ENCODE measurements at regions not wholly inside any gene's neighbourhood (a gene's known extent, or its start where the extent isn't known, plus 50 kb on each side); places are given as distances from the start of the nearest gene placed in this dataset.

DNA sequence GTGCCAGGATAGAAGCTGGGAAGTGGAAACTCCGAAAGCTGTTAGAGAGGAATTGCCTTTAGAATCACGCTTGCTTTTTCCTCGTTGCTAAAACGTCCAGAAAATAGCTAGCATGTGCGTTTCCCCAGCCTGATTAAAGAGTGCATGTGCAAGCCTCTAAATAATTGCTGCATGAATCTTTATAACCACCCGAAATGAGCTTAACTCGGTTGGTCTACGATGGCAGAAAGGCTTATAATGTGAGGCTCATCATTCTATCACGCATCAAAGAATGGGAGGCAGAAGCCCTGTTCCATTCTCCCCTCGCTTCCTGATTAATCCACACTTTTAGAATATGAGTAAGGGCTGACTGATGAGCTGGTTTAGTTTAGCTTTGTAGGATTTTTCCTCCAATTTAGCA lies 394.6 kb upstream of the WWC1 start:
- no peaks in the 10 kb centered on the region for H3K36me3 Mint-ChIP-seq
- no peaks in the 10 kb centered on the region for H3K4me1 Mint-ChIP-seq (ENCODE audit: low read depth)
- no peak overlapping the region for H3K27ac Mint-ChIP-seq
- no peaks in the 10 kb centered on the region for H3K9me3 Mint-ChIP-seq (ENCODE audit: low read depth)
- peaks cover 1% of the 10 kb centered on the region for H3K27me3 Mint-ChIP-seq
- no peak overlapping the region for H3K4me3 Mint-ChIP-seq

DNA sequence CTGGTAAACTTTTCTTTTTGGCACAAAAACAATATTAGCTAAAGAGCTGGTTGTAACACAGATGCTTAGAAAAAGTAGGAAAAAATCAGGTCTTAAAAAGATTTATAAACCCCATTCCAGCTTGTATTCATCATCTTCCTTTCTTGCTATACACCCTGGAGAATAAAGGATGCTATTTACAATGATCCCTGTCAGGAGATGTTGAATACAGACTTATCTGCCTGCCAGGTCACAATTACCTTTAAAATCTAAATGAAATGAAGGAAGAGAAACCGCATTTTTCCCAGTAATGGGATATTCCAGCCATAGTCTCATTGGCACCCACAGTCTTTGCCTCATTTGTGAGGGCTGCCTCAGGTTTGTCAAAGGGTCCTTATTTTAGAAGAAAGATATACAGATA lies 394.1 kb upstream of the WWC1 start:
- Mint-ChIP-seq H3K27ac (no peak overlapping the region), H3K9me3 (ENCODE audit: low read depth) (no peaks in the 10 kb centered on the region), H3K27me3 (peaks cover 1% of the 10 kb centered on the region), H3K36me3 (no peaks in the 10 kb centered on the region), H3K4me3 (no peak overlapping the region), H3K4me1 (ENCODE audit: low read depth) (no peaks in the 10 kb centered on the region)

DNA sequence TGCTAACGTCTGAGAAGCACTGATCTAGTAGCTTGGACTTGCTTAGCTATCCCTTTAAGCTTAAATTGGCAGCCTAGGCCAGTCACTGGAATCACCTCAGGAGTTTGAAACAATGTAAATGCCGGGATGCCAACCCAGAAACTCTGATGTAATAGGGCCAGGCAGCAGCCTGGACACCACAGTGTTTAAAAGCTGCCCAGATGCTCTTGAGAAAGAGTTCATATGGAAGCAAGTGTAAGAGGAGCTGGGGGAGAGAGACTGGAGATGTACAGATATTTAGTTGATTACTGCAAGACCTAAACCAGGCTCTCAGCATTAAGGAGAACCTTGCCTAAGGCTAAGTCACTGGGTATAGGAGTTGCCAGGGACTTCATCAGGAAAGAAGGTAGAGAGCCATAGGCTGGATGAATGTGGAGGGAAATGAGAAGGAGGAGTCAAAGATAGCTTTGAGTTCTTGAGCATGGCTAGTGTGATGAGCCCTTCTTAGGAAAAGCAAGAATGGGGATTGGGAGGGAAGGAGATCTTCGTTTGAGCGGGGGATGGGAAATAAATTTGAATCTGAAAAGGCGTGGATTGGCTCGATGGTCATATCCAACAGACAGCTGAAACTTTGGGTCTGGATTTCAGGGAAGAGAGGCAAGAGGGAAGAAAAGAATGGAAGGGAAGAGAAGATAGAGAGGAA lies 392.9 kb upstream of the WWC1 start:
- Mint-ChIP-seq H3K9me3 (ENCODE audit: low read depth) (no peaks in the 10 kb centered on the region), H3K27ac (no peak overlapping the region), H3K4me3 (no peak overlapping the region), H3K27me3 (peaks cover 1% of the 10 kb centered on the region), H3K36me3 (no peaks in the 10 kb centered on the region), H3K4me1 (ENCODE audit: low read depth) (no peaks in the 10 kb centered on the region)

DNA sequence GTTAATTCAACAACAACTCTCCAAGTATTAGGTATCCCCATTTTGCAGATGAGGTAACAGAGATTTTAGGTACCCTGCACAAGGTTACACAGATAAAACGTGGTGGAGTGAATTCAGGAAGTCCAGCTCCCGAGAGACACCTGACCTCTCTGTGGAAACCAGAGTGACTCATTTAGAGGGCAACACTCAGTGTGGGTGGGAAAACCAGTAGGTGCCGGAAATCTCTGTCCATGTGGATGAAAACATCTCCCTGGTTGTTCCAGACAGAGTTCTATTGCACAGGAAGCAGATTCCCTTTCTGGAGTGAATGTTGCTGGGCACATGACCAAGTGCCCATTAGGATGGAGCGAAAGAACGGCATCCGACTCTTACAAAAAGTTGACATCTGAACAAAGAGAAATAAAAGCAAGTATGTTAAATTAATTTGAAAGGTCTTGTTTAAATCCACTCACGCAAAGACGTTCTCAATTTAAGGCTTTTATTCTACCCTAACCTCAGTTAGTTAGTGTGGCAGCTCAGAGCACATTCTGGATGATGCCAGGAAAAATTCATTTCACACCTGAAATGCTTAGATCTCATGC lies 391.9 kb upstream of the WWC1 start:
- Mint-ChIP-seq H3K27me3 (peaks cover 1% of the 10 kb centered on the region), H3K4me3 (no peak overlapping the region), H3K9me3 (ENCODE audit: low read depth) (no peaks in the 10 kb centered on the region), H3K27ac (no peak overlapping the region), H3K36me3 (no peaks in the 10 kb centered on the region), H3K4me1 (ENCODE audit: low read depth) (no peaks in the 10 kb centered on the region)

DNA sequence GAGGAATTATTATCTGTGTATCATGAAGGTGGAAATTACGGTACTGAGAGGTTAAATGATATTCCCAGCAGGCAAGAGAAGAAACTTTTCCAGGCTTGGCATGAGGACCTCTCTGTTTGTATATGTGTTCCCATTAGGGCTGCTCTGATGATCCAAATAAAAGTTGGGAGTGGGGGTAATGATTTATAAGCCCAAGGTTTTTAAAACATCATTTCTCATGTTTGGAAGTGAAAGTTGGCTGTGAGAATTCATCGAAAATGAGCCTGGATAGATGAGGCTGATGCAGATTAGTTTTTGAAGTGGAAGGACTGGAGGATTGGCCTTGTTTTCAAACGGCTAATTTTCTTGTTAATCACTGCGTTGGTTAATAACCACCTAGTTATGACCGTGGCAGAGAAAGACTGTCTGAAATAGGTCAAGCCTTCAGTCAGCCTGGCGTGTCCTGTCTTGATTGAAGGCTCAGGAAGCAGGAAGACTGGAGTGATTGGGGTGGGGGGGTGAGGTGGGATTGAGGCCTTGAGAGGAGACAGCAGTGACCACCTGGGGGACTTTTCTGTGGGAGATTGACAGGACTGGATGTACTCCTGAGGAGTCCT lies 391.0 kb upstream of the WWC1 start:
- no peaks in the 10 kb centered on the region for H3K36me3 Mint-ChIP-seq
- H3K4me1 Mint-ChIP-seq (ENCODE audit: low read depth): no peaks in the 10 kb centered on the region
- no peak overlapping the region for H3K27ac Mint-ChIP-seq
- no peak overlapping the region for H3K4me3 Mint-ChIP-seq
- no peaks in the 10 kb centered on the region for H3K27me3 Mint-ChIP-seq
- H3K9me3 Mint-ChIP-seq (ENCODE audit: low read depth): no peaks in the 10 kb centered on the region

DNA sequence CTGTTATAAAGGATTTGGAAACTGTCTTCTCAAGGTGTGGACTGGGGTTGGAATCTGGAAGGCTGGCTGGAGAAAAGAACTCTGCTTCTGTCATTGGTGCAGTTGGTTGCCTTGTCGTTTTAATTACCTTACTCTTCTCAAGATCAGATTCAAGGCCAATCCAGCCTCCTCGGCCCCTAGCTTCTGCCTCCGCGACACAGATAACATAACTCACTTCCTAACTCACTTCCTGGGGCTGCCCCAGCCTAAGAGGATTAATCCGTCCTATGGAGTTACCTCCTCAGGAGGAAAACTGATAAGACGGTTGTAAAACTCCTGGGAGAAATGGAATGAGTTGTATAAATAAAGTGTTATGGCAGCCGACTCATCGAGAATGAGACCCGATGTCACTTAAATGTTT lies 389.1 kb upstream of the WWC1 start:
- Mint-ChIP-seq H3K9me3 (ENCODE audit: low read depth) (no peaks in the 10 kb centered on the region), H3K4me3 (no peak overlapping the region), H3K27ac (no peak overlapping the region), H3K36me3 (no peaks in the 10 kb centered on the region), H3K4me1 (ENCODE audit: low read depth) (no peaks in the 10 kb centered on the region), H3K27me3 (no peaks in the 10 kb centered on the region)

DNA sequence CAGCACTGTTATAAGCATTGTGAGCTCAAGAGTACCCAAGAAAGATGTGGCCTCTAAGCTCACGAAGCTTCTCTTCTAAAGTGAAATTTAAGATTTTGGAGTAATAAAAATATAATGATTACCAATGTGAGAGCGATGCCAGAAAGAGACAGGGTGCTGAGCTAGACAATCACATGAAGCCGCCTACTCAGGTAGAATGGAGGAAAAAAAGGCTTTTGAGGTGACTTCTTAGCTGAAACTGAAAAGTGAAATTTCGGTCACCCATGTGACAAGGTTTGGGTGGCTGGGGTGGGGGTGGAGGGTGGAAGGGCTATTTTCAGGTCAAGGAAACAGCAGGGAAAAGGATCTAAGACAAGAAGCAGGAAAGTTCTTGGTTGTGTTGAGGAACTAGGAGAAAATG lies 388.2 kb upstream of the WWC1 start:
- H3K27ac Mint-ChIP-seq: no peak overlapping the region
- H3K9me3 Mint-ChIP-seq (ENCODE audit: low read depth): no peaks in the 10 kb centered on the region
- H3K4me3 Mint-ChIP-seq: no peak overlapping the region
- no peaks in the 10 kb centered on the region for H3K27me3 Mint-ChIP-seq
- H3K4me1 Mint-ChIP-seq (ENCODE audit: low read depth): no peaks in the 10 kb centered on the region
- no peaks in the 10 kb centered on the region for H3K36me3 Mint-ChIP-seq

DNA sequence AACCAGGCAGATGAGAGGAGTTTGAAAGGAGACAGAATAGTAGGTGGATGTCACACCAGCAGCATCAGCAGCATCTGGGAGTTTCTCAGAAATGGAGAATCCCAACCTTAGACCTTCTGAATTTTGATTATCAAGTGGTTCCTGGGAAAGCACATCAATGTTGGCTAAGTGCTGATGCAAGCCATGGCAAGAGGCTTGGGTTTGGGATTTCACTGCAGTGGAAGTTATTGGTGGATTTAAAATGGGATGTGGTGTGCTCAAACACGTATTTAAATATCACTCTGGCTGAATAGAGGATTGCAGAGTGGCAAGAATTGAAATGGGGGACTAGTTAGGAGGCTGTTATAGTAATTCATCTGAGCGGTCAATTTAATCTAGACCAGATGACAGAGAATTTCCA lies 387.8 kb upstream of the WWC1 start:
- Mint-ChIP-seq H3K27me3 (no peaks in the 10 kb centered on the region), H3K9me3 (ENCODE audit: low read depth) (no peaks in the 10 kb centered on the region), H3K36me3 (no peaks in the 10 kb centered on the region), H3K4me3 (no peak overlapping the region), H3K27ac (no peak overlapping the region), H3K4me1 (ENCODE audit: low read depth) (no peaks in the 10 kb centered on the region)

DNA sequence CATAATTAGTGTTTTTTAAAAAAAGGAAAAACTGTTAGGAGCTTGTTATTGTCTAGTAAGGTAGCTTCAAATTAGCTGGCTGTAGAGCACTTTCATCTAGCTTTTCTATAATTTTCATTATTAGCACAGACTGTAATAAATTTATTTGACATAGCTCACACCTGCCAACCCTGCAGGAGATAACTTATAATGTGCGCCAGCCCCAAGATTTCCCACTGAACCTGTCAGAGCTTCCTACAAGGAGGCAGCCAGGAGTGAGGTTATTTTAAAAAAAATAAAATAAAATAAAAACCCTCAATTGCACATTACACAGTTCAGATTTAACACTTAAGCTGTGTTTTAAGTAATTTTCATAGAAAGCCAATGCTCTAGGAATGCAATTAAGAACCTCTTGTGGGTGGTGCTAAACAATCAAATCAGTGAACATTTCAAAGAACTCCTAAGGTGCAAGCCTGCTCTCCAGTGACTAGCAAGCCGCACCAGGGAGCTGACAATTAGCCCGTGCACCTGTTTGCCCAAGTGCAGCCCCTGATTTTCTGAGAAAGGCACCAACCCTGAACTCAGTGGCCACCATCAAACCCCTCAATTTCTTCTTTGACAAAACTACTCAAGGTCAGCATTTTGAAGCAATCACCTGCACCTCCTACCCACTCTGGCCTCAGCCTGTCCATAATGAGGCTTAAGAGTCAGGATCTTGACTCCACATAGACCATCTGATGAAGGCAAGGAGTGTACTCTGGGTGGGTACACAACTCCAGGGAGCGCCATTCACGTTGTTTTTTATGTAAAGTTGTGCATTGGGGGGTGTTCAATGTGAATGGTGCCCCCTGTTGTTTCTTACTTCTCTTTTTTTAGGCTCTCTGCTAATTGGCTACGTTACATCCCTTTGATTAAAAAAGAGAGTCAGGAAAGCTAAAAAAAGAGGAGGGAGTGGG lies 385.3 kb upstream of the WWC1 start:
- Mint-ChIP-seq H3K4me3 (no peak overlapping the region), H3K9me3 (ENCODE audit: low read depth) (no peaks in the 10 kb centered on the region), H3K27me3 (peaks cover 1% of the 10 kb centered on the region), H3K27ac (no peak overlapping the region), H3K4me1 (ENCODE audit: low read depth) (no peaks in the 10 kb centered on the region), H3K36me3 (no peaks in the 10 kb centered on the region)

DNA sequence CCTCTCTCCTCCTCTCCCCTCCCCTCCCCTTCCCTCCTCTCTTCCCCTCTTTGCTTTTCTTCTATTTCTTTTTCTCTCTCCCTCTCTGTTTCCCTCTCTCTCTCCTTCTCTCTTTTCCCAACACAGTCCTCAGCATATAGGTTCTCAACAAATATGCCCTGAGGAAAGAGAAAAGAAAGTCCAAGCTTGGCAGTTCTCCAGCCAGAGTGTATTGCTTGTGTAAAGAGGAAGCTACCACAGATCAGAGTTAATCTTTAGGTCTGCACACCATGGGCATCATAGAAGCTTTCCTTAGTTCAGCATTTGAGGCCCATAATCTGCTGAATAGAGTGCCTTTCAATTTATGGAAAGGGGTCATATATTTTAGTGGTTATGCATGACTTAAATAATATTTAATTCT lies 382.8 kb upstream of the WWC1 start:
- H3K27ac Mint-ChIP-seq: no peak overlapping the region
- H3K4me1 Mint-ChIP-seq (ENCODE audit: low read depth): no peaks in the 10 kb centered on the region
- H3K9me3 Mint-ChIP-seq (ENCODE audit: low read depth): no peaks in the 10 kb centered on the region
- no peaks in the 10 kb centered on the region for H3K36me3 Mint-ChIP-seq
- H3K27me3 Mint-ChIP-seq: peaks cover 1% of the 10 kb centered on the region
- no peak overlapping the region for H3K4me3 Mint-ChIP-seq

DNA sequence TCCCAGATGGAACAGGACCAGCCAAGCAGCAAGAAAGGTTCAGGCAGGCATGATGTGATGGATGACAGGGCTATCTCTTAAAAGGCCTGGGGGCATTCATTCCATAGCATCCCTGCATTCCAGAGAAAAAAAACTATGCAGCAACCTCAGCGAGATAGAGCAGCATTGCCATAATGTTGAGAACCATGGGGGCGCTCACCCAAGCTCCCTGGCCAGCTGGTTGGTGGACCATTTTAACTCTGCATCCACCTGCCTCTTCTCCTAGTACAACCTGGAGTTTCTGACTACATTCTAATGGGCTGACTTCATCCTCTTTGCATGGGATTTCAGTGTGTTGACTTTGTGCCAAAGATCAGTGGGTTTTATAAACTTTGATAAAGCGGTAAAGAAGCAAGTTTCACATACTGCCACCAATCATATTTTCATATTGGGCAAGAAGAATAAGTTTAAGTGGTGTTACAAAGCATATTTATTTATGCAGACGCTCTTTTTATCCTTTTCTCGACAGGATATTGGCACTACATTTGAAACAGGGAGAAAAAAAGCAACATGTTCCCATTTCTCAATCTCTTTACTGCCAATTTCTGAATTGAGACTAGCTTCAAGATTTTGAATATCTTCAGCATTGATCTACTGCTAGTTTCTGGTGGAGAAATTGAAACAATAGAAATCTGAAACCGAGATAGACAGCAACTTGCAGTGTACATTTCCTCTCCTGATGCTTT lies 378.3 kb upstream of the WWC1 start:
- Mint-ChIP-seq H3K27ac (no peak overlapping the region), H3K9me3 (ENCODE audit: low read depth) (no peaks in the 10 kb centered on the region), H3K4me3 (no peak overlapping the region), H3K4me1 (ENCODE audit: low read depth) (no peaks in the 10 kb centered on the region), H3K36me3 (no peaks in the 10 kb centered on the region), H3K27me3 (peaks cover 1% of the 10 kb centered on the region)

DNA sequence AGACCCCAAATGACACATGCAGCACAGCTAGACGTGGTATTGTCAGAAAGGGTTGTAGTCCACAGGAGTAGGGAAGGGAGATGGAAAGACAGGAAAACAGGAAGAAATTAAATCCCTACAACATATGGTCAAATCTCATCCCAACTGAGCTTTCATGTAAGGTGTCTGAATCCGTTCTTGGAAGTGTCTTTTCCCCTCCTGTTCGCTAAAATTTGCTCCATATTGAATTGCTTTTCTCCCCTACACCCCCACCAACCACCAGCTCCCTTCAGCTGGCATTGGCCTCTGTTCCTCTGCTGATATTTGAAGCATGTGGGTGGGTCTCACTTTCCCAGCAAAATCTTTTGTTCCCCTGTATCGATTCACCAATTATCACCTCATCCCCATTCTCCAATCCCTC lies 376.2 kb upstream of the WWC1 start:
- Mint-ChIP-seq H3K9me3 (ENCODE audit: low read depth) (no peaks in the 10 kb centered on the region), H3K4me1 (ENCODE audit: low read depth) (no peaks in the 10 kb centered on the region), H3K36me3 (no peaks in the 10 kb centered on the region), H3K27me3 (no peaks in the 10 kb centered on the region), H3K4me3 (no peak overlapping the region), H3K27ac (no peak overlapping the region)

DNA sequence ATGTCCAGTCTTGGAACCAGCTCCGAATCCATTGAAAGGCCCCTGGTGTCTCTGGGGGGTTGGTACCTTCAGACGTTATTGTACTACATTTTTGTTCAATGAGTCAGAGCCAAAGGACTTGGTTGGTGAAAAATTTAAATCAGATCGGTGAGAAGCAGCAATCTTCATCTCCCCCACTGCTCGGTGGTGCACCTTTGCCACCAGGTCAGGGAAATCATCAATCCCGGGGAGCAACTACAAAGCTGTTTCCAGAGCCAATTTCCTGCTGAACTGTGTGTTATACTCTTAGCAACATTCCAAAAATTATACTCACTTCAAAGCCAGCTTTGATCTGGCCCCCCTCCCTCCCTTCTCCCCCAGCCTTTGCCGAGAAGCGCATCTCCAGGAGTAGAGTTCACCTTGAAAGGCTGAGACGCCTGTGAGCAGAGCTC lies 375.2 kb upstream of the WWC1 start:
- Mint-ChIP-seq H3K36me3 (no peaks in the 10 kb centered on the region), H3K4me1 (ENCODE audit: low read depth) (no peaks in the 10 kb centered on the region)

DNA sequence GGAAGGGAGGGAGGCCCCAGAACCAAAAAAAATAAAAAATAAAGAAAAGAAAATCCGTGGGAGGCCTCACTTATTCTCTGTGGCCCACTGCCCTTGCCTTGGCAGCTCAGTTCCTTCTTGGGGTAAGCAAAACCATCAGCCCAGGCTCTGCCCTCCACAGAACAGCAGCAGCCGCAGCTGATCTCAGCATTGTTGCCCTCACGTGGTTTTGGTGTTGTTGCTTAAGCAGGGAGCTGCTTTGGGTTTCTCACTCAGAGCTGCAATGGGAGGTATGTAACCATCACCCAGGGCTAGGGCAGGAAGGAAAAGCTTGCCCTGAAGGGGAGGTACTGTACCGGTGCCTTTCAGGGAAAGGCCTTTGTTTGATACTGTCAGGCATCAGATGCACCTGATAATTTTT lies 374.7 kb upstream of the WWC1 start:
- Mint-ChIP-seq H3K9me3 (ENCODE audit: low read depth) (no peaks in the 10 kb centered on the region), H3K27ac (no peak overlapping the region), H3K36me3 (no peaks in the 10 kb centered on the region), H3K4me1 (ENCODE audit: low read depth) (no peaks in the 10 kb centered on the region), H3K4me3 (no peak overlapping the region), H3K27me3 (no peaks in the 10 kb centered on the region)

More for the DNA sequence above, 375.2 kb upstream of the WWC1 start:
- no peak overlapping the region for H3K27ac Mint-ChIP-seq
- H3K9me3 Mint-ChIP-seq (ENCODE audit: low read depth): no peaks in the 10 kb centered on the region
- no peak overlapping the region for H3K4me3 Mint-ChIP-seq
- no peaks in the 10 kb centered on the region for H3K27me3 Mint-ChIP-seq
